ELF-1 (cell line): ENCODE measurements at regions not wholly inside any gene's neighbourhood (a gene's known extent, or its start where the extent isn't known, plus 50 kb on each side); places are given as distances from the start of the nearest gene placed in this dataset.
A peak's percentile ranks its signal among the peaks of the same experiment; 100 is the strongest.

Experiments used
- DNase-seq: peaks from one replicate; pipeline ENCODE4 v3.0.0-alpha.2; 2016; ENCODE audit warnings: low read depth, low spot score

GRCh38 chr22:48143856-48144255 is 1381.4 kb downstream of the TBC1D22A start:
- no peak for DNase-seq

- DNase-seq: no peak
Observed at GRCh38 chr22:48142388-48142787, 1379.9 kb downstream of the TBC1D22A start.

GRCh38 chr22:48141301-48141700 is 1378.9 kb downstream of the TBC1D22A start:
- no peak for DNase-seq

GRCh38 chr22:48140261-48140813 is 1377.9 kb downstream of the TBC1D22A start:
- DNase-seq: no peak

- no peak for DNase-seq
Observed at GRCh38 chr22:48139776-48140175, 1377.3 kb downstream of the TBC1D22A start.

GRCh38 chr22:48138855-48139254 is 1376.4 kb downstream of the TBC1D22A start:
- DNase-seq: no peak

- DNase-seq: no peak
Observed at GRCh38 chr22:48138427-48138826, 1376.0 kb downstream of the TBC1D22A start.

- peak; percentile 65 for DNase-seq
Observed at GRCh38 chr22:48137640-48138039, 1375.2 kb downstream of the TBC1D22A start.

GRCh38 chr22:48135592-48135991 is 1373.1 kb downstream of the TBC1D22A start:
- DNase-seq: no peak

GRCh38 chr22:48125416-48125815 is 1363.0 kb downstream of the TBC1D22A start:
- no peak for DNase-seq

- DNase-seq: no peak
Observed at GRCh38 chr22:48121984-48122383, 1359.5 kb downstream of the TBC1D22A start.

- no peak for DNase-seq
Observed at GRCh38 chr22:48118654-48119053, 1356.2 kb downstream of the TBC1D22A start.

- no peak for DNase-seq
Observed at GRCh38 chr22:48116871-48117270, 1354.4 kb downstream of the TBC1D22A start.

GRCh38 chr22:48112687-48113521 is 1350.5 kb downstream of the TBC1D22A start:
- no peak for DNase-seq

- no peak for DNase-seq
Observed at GRCh38 chr22:48106715-48107259, 1344.3 kb downstream of the TBC1D22A start.

GRCh38 chr22:48106215-48106614 is 1343.8 kb downstream of the TBC1D22A start:
- DNase-seq: no peak

- no peak for DNase-seq
Observed at GRCh38 chr22:48105259-48105658, 1342.8 kb downstream of the TBC1D22A start.

GRCh38 chr22:48104766-48105165 is 1342.3 kb downstream of the TBC1D22A start:
- DNase-seq: no peak

- no peak for DNase-seq
Observed at GRCh38 chr22:48104102-48104738, 1341.8 kb downstream of the TBC1D22A start.

- no peak for DNase-seq
Observed at GRCh38 chr22:48103126-48103875, 1340.9 kb downstream of the TBC1D22A start.

- DNase-seq: no peak
Observed at GRCh38 chr22:48102581-48102980, 1340.1 kb downstream of the TBC1D22A start.

- no peak for DNase-seq
Observed at GRCh38 chr22:48101704-48102103, 1339.3 kb downstream of the TBC1D22A start.
